Transverse colon (tissue), 4 donors: ENCODE measurements at regions not wholly inside any gene's neighbourhood (a gene's known extent, or its start where the extent isn't known, plus 50 kb on each side); places are given as distances from the start of the nearest gene placed in this dataset.

ENCODE experiments used
- POLR2A ChIP-seq: fragments of 450-650 bp; IDR thresholded peaks from one replicate; pipeline ENCODE4 v1.6.1; 2016; ENCODE audit warnings: antibody characterized with exemption, mild to moderate bottlenecking, moderate library complexity
- POLR2AphosphoS5 ChIP-seq, 3 donors: sonication (generic); formaldehyde crosslinking; IDR thresholded peaks; one replicate each; pipeline ENCODE4 v1.6.1; 2016; ENCODE audit warnings: antibody characterized with exemption in 3 of 3
- TF ChIP-seq, protein P1 (sequence below), 5 experiments: fragments of 200-600 bp in 3 of 5; fragments of 450-650 bp in 2 of 5; sonication (generic) in 3 of 5; IDR thresholded peaks; 1 replicate in 2 of 5; 2 replicates in 3 of 5; pipeline ENCODE4 v1.5.1; 2016 to 2017; ENCODE audit warnings: antibody characterized with exemption in 5 of 5, inconsistent platforms in 3 of 5, mild to moderate bottlenecking in 2 of 5, moderate library complexity in 1 of 5

DNA sequence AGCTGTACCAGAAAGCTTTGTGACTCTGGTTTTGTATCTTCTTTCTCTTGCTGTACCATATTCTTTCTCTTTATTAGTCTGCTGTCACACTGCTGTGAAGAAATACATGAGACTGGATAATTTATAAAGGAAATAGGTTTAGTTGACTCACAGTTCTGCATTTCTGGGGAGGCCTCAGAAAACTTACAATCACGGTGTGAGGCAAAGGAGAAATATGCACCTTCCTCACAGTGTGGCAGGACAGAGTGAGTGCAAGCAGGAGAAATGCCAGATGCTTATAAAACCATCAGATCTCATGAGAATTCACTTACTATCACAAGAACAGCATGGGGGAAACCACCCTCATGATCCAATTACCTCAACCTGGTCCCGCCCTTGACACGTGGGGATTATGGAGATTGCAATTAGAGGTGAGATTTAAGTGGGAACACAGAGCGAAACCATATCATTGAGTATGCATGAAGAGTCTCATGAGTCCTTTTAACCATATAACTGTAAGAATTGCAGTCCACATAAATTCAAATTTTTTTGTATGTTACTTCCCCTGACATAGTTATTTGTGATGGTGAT lies 67.4 kb upstream of the INPP4B start:
- TF ChIP-seq, protein P1, sequence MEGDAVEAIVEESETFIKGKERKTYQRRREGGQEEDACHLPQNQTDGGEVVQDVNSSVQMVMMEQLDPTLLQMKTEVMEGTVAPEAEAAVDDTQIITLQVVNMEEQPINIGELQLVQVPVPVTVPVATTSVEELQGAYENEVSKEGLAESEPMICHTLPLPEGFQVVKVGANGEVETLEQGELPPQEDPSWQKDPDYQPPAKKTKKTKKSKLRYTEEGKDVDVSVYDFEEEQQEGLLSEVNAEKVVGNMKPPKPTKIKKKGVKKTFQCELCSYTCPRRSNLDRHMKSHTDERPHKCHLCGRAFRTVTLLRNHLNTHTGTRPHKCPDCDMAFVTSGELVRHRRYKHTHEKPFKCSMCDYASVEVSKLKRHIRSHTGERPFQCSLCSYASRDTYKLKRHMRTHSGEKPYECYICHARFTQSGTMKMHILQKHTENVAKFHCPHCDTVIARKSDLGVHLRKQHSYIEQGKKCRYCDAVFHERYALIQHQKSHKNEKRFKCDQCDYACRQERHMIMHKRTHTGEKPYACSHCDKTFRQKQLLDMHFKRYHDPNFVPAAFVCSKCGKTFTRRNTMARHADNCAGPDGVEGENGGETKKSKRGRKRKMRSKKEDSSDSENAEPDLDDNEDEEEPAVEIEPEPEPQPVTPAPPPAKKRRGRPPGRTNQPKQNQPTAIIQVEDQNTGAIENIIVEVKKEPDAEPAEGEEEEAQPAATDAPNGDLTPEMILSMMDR (IDR thresholded peaks at IDR 0.05), result no peak
- TF ChIP-seq POLR2AphosphoS5 (IDR thresholded peaks at IDR 0.05) (no peak), POLR2A (no peak)
